ENCODE measurements at regions not wholly inside any gene's neighbourhood (a gene's known extent, or its start where the extent isn't known, plus 50 kb on each side); places are given as distances from the start of the nearest gene placed in this dataset.

DNA sequence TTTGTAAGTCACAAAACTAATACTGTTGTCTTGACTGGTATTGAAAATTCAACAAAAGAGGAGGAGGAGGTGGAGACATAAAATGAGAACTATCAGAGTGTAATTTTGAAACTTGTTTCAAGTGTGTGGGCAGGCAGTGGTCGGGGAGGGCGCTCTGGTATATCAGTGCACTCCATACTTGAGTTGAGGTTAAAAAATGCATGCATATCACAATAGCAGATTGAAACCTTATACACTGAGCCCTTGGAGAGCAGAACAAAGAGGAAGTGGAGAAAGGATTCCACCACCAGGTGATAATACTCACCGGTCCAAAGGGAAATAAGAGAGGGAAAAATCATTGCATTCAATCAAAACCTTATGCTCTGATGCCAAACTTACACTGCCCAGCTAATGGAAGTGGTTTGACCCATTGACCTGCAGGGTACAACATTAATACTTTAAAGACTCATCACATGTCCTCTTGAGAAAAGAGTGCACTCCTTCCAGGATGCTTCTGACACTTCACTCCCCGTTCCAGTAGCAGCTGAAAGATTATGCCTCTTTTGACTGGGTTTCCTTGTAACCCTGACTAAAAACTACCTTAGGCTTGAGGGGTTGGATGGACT lies 79.5 kb upstream of the FAM169A start:
- Mint-ChIP-seq H3K9me3 (no peaks in the 10 kb centered on the region), H3K36me3 (ENCODE audit: low read depth) (no peaks in the 10 kb centered on the region), H3K27me3 (peaks cover 10% of the 10 kb centered on the region), H3K27ac (no peak overlapping the region), H3K4me3 (no peak overlapping the region), H3K4me1 (no peaks in the 10 kb centered on the region)
- TF ChIP-seq, protein P1, sequence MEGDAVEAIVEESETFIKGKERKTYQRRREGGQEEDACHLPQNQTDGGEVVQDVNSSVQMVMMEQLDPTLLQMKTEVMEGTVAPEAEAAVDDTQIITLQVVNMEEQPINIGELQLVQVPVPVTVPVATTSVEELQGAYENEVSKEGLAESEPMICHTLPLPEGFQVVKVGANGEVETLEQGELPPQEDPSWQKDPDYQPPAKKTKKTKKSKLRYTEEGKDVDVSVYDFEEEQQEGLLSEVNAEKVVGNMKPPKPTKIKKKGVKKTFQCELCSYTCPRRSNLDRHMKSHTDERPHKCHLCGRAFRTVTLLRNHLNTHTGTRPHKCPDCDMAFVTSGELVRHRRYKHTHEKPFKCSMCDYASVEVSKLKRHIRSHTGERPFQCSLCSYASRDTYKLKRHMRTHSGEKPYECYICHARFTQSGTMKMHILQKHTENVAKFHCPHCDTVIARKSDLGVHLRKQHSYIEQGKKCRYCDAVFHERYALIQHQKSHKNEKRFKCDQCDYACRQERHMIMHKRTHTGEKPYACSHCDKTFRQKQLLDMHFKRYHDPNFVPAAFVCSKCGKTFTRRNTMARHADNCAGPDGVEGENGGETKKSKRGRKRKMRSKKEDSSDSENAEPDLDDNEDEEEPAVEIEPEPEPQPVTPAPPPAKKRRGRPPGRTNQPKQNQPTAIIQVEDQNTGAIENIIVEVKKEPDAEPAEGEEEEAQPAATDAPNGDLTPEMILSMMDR (IDR thresholded peaks at IDR 0.05): no peak
- ChIA-PET POLR2A (no interaction called here), CTCF (no interaction called here)
- intact Hi-C loops (cut with micrococcal nuclease): no loop called here
- ATAC-seq (ENCODE audit: low read depth) (no peak), DNase-seq (no peak)

DNA sequence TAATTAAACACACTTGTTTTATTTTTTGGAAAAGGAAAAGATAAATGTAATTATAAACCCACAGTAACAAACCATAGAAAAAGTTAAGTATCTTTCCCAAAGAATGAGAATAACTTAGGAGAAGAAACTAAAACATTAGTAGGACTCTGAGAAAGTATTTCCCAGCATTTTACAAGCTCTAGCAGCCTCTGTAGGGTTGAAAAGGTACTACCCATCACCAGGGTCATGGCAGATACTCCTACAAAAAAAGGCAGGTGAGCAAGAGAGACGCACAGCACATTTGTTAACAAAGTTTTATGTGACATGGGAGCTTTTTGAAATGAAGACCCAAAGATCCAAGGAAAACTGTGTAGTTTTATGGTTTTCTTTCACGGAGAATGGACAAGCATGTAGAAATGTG lies 77.7 kb upstream of the FAM169A start:
- peaks cover 10% of the 10 kb centered on the region for H3K27me3 Mint-ChIP-seq

DNA sequence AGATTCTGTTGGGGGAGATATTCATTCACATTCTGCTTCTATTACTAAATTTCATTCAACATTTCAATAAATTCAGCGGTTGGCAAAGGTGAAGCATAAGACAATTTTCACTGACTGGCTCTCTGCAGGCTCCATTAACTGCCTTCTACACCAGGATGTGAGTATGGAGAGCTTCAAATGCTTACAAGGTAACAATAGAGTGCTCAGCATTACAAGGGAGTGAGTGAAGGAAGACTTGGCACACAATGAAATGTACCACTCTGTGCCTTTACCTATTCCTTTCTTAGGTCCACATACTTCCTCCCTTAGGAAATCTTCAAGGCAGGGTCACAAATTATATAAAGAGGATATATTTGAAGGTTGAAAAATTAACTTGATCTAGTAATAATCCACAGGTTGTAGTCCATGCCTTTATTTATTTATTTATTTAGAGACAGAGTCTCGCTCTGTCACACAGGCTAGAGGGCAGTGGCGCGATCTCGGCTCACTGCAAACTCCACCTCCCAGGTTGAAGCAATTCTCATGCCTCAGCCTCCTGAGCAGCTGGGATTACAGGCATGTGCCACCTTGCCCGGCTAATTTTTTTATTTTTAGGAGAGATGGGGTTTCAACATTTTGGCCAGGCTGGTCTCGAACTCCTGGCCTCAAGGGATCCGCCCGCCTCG lies 76.6 kb upstream of the FAM169A start:
- Mint-ChIP-seq H3K27me3 (peaks cover 10% of the 10 kb centered on the region), H3K4me3 (no peak overlapping the region), H3K27ac (no peak overlapping the region), H3K36me3 (ENCODE audit: low read depth) (no peaks in the 10 kb centered on the region), H3K9me3 (no peaks in the 10 kb centered on the region), H3K4me1 (no peaks in the 10 kb centered on the region)
- ChIA-PET CTCF (no interaction called here), POLR2A (no interaction called here)
- ATAC-seq (ENCODE audit: low read depth) (no peak), DNase-seq (no peak)
- intact Hi-C loops (cut with micrococcal nuclease): no loop called here
- TF ChIP-seq, protein P1 (IDR thresholded peaks at IDR 0.05): no peak

More for the DNA sequence above, 77.7 kb upstream of the FAM169A start:
- Mint-ChIP-seq H3K9me3 (no peaks in the 10 kb centered on the region), H3K4me1 (no peaks in the 10 kb centered on the region), H3K36me3 (ENCODE audit: low read depth) (no peaks in the 10 kb centered on the region), H3K27ac (no peak overlapping the region), H3K4me3 (no peak overlapping the region)
- DNase-seq (no peak), ATAC-seq (ENCODE audit: low read depth) (no peak)
- intact Hi-C loops (cut with micrococcal nuclease): no loop called here
- TF ChIP-seq, protein P1 (IDR thresholded peaks at IDR 0.05): no peak
- ChIA-PET POLR2A (no interaction called here), CTCF (no interaction called here)

DNA sequence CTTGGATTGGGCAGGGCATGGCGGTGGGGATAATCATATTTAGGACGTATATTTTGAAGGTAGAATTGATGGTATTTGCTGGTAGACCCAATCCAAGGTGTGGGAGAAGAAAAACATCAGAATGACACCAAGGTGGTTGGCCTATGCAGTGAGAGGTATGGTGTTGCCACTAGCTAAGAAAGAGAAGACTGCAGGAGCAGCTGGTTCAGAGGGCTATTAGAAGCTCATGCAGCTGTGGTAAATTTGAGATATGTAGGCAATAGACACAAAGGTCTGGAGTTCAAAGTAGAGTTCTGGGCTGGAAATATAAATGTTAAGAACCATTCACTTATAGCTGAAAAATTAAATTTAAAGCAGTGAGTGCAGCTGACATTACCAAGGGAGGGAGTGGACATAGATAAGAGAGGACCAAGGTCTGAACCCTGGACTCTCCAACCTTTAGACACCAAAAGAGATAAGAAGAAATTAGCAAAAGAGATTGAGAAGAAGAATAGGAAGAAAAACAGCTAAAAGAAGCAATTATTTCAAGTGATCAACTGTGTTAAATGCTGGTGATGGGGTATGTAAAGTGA lies 74.7 kb upstream of the FAM169A start:
- no peak for ATAC-seq (ENCODE audit: low read depth)
- Mint-ChIP-seq H3K4me3 (no peak overlapping the region), H3K4me1 (no peaks in the 10 kb centered on the region), H3K36me3 (ENCODE audit: low read depth) (no peaks in the 10 kb centered on the region), H3K27ac (no peak overlapping the region), H3K9me3 (no peaks in the 10 kb centered on the region), H3K27me3 (peaks cover 18% of the 10 kb centered on the region)
- TF ChIP-seq, protein P1 (IDR thresholded peaks at IDR 0.05): no peak
- POLR2A ChIA-PET: no interaction called here
- DNase-seq: no peak
- CTCF ChIA-PET: no interaction called here
- intact Hi-C loops (cut with micrococcal nuclease): no loop called here

DNA sequence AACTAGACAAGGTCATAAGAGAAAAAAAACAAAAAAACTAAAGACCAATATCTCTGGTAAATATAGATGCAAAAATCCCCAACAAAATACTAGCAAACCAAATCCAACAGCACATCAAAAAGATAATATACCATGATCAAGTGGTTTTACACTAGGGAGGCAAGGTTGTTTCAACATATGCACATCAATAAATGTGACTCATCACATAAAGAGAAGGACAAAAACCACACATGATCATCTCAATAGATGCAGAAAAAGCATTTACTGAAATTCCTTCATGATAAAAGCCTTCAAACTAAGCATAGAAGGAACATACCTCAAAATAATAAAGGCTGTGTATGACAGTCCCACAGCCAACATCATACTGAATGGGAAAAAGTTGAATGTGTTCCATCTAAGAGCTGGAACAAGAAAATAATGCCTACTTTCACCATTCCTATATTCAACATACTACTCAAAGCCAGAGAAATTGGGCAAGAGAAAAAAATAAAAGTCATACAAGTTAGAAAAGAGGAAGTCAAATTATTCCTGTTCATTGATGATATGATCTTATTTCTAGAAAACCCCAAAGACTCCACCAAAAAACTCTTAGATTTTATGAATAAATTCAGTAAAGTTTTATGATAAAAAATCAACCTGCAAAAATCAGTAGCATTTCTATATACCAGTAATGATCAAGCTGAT lies 72.2 kb upstream of the FAM169A start:
- H3K27ac Mint-ChIP-seq: no peak overlapping the region
- no peaks in the 10 kb centered on the region for H3K4me1 Mint-ChIP-seq
- ChIA-PET CTCF (no interaction called here), POLR2A (no interaction called here)
- H3K36me3 Mint-ChIP-seq (ENCODE audit: low read depth): no peaks in the 10 kb centered on the region
- no peaks in the 10 kb centered on the region for H3K9me3 Mint-ChIP-seq
- DNase-seq (no peak), ATAC-seq (ENCODE audit: low read depth) (no peak)
- no peak overlapping the region for H3K4me3 Mint-ChIP-seq
- TF ChIP-seq, protein P1 (IDR thresholded peaks at IDR 0.05): no peak
- peaks cover 32% of the 10 kb centered on the region for H3K27me3 Mint-ChIP-seq
- intact Hi-C loops (cut with micrococcal nuclease): no loop called here

Measured in activated B cell treated with CpG ODN at 0.5 μM for 24 hours (primary cell).